ENCODE measurements at regions not wholly inside any gene's neighbourhood (a gene's known extent, or its start where the extent isn't known, plus 50 kb on each side); places are given as distances from the start of the nearest gene placed in this dataset.

DNA sequence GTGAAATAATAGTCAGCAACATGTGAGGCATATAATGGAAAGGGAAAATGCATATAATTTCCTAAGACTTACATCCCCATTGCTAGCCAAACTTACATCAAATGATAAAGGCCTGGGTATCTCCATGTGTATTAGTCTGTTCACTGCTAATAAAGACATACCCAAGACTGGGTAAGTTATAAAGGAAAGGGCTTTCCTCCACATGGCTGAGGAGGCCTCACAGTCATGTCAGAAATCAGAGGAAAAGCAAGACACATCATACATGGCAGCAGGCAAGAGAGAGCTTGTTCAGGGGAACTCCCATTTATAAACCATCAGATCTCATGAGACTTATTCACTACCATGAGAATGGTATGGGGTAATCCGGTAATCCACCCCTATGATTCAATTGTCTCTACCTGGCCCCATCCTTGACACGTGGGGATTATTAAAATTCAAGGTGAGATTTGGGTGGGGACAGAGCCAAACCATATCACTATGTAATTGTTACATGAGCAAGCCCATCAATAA lies 161.5 kb upstream of the SAMSN1 start:
- TF ChIP-seq, protein P1, sequence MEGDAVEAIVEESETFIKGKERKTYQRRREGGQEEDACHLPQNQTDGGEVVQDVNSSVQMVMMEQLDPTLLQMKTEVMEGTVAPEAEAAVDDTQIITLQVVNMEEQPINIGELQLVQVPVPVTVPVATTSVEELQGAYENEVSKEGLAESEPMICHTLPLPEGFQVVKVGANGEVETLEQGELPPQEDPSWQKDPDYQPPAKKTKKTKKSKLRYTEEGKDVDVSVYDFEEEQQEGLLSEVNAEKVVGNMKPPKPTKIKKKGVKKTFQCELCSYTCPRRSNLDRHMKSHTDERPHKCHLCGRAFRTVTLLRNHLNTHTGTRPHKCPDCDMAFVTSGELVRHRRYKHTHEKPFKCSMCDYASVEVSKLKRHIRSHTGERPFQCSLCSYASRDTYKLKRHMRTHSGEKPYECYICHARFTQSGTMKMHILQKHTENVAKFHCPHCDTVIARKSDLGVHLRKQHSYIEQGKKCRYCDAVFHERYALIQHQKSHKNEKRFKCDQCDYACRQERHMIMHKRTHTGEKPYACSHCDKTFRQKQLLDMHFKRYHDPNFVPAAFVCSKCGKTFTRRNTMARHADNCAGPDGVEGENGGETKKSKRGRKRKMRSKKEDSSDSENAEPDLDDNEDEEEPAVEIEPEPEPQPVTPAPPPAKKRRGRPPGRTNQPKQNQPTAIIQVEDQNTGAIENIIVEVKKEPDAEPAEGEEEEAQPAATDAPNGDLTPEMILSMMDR (IDR thresholded peaks at IDR 0.05) = no peak
- TF ChIP-seq POLR2A (IDR thresholded peaks at IDR 0.05) = no peak
